ENCODE measurements at regions not wholly inside any gene's neighbourhood (a gene's known extent, or its start where the extent isn't known, plus 50 kb on each side); places are given as distances from the start of the nearest gene placed in this dataset.
A peak's percentile ranks its signal among the peaks of the same experiment; 100 is the strongest.

DNA sequence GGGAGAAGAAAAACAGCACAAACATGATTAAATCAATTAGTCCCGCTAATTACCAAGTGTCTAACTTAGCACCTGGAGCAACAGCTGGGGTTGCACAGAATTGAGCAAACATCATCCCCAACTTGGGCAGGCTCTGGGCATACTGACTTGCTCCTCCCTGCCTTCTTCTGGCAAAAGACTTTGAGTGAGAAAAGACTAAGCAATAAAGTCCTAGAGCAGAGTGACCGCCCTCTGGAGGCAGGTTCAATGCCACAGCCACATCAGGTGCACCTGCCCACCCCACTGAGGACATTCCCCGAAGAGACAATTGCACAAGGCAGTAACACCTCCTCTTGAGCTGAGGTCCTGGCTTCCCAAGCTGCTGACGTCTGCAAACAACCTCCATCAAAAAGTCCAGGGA is 358.3 kb downstream of the SOX9 start:
- DNase-seq: no peak

GRCh38 chr17:72481572-72481971 is 360.8 kb downstream of the SOX9 start:
- no peak for DNase-seq

DNA sequence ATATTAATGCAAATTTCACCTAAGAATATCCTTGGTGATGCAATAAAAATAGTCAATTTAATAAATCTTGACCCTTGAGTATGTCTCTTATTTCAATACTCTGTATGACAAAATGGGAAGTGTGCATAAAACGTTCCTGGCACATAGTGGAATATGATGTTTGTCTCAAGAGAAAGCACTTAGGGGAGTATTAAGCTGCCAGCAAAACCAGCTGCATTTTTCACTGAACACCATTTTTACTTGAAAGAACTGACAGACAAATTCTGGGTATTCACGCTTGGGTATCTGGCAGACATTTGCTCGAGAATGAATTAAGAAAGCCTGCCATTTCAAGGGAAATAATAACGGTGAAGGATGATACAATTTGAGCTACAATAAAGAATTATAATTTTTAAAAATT is 364.8 kb downstream of the SOX9 start:
- no peak for DNase-seq

- no peak for DNase-seq
Measured at GRCh38 chr17:72486806-72487205, 366.0 kb downstream of the SOX9 start.

- DNase-seq: no peak
Measured at GRCh38 chr17:72487731-72488494, 367.1 kb downstream of the SOX9 start.

DNA sequence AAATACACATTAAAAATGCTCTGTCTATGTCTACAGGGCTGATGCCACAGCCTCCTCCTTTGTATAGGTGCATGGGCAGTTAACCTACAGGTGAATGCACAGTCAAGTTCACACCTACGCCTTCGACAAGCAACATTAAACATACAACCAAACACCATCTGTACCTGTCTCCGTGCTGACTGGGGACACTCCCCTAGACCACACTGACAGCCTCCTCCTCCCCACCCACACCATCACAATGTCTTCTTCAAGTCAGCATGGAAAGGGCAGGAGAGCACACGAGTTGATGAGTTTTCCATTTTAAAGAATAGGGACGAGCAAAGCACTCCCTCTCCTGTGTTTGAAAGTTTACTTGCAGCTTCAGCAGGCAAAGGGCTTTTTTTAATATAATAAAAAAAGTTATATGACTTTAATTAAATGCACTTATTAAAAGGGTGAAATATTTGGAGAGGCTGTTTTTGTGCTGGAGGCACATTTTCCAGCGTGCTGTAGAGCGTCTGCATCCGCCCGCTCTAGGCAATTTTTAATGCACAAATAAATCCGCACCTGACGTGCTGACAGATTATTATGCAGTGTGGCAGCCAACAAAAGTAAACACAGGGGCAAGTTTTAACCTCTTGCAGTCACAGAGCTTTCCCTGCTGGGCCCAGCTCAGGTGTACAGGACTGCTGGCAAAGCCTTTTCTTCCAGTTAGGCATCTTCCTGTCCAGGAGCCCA is 367.9 kb downstream of the SOX9 start:
- DNase-seq: no peak

DNA sequence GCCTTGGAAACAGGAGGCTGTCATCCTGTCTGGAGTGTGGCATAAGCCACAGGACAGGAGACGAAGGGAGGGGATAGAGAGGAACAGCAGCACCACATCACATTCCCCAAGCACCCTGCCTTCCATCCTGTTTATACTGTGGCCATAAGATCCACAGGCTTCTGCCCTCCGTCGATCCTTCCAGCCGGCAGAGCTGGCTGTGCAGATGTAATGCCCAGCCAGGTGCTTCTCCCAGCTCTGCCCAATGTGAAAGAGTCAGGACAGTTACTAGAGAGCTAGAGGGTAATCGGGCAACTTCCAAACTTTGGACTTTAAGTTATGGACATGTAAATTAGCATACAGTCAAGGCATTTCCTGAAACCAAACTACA is 368.4 kb downstream of the SOX9 start:
- DNase-seq: no peak

DNA sequence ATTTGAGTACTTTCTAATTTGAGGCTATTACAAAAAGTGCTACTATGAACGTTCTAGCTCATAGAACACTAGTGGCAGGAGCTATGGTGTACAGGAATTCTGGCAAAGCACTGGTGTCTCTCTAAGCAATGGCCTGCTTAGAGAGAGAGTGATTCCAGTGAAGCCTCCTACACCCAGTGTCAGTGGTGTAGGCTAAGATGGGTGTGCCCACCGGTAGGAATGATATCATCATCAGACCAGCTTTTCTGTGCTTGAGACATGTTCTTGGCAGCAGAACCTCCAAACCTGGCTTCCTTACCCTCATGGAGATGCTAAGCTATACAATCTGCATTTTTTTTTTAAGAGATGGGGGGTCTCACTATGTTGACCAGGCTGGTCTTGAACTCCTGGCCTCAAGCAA is 370.3 kb downstream of the SOX9 start:
- DNase-seq: no peak

GRCh38 chr17:72492494-72492893 is 371.7 kb downstream of the SOX9 start:
- no peak for DNase-seq

DNA sequence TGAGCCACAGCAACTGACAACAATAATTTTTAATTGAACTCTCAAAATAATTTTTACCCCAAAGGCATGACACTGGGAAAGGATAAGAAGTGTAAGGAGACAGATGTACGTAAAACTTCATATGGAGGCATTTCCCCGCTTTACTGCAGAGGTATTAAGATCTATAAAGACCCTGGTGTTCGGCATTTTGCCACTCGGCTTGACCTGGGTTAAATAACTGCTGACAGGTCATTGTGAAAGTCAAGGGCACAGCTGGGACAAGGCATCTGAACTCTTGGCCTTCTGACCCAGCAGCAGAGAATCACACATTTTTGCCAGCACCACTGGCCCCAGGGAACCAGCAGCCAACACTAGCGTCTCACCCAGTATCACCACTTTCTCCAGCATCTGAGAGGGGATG is 372.1 kb downstream of the SOX9 start:
- DNase-seq: no peak

GRCh38 chr17:72494566-72494965 is 373.7 kb downstream of the SOX9 start:
- DNase-seq: no peak

DNA sequence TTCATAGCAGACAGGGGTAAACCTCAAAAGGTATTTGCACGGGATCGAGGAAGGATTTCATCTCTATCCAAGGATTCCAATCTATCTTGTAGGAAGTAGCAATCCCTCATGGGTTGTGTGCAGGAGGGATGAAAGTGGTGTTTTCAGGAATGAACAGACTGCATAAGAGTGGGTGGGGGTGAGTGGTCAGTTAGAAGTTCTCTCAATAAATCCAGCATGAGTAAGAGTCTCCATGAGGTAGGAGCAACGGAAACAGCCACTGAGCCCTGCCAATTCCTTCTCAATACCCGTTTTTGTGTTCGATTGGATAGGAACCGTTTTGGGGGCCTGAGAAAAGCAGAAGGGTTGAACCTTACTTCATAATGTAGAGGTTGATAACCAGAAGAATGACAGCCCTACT is 375.6 kb downstream of the SOX9 start:
- no peak for DNase-seq

DNA sequence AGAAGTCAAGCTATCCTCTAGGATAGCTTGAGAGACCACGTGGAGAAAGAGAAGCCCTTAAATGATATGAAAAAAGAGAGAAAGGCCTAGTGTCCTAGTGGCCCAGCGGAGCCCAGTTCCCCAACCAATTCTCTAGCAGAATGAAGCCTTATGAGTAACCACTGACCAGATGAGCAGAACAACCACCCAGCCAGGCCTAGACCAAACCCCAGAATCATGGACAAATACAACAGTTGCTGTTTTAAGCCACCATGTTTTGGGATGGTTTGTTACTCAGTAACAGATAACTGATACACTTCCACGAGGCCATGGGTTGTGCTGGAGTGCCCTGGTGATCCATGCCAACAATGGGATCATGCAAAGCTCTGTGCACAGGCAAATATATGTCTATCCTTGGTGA is 377.1 kb downstream of the SOX9 start:
- DNase-seq: no peak

- DNase-seq: peak; percentile 22
Measured at GRCh38 chr17:72498364-72499210, 377.8 kb downstream of the SOX9 start.

DNA sequence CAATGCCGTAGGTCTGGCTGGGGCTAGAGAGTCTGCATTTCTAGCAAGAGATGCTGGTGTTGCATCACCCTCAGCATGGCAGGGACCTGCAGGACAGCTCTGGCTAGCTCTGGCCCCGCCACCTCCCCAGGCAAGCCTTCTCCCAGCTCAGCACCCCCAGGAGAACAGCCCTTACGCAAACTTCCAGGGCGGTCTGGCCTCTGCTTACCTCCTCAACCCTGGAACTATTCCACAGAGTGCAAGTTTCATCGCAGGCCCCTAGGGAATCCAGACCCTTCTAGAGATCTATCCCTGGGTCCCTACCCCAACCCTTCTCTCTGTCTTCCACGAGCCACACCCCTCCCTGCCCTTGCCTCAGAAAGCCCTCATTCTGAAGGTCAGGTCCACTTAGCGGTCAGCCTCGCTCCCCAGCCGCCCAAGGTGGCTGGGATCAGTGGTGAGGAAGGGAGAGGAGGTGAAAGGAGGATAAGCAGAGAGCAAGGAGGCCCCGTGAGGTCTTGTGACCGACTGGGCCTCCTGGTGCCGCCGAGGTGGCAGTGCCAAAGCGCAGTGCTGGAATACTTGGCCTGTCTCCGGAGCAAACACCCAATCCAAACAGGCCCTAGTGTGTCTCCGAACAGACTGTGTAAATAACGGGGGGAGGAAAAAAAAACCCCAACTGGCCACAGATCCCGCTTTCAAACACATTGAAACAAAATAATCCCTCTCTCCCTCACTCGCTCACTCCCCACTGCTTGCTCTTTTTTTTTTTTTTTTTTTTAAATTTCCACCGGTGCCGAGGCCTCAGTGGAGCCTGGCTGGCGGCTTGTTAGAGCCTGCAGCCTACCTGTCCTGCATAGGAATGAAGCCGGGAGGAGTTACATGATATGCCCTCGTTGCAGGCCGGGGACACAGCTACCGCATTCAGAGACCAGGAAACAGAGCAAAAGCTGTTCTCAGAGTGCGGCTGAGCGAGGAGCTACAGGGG is 380.9 kb downstream of the SOX9 start:
- DNase-seq: no peak

- no peak for DNase-seq
Measured at GRCh38 chr17:72502371-72503341, 381.8 kb downstream of the SOX9 start.

GRCh38 chr17:72503556-72503955 is 382.7 kb downstream of the SOX9 start:
- no peak for DNase-seq

GRCh38 chr17:72504783-72505182 is 384.0 kb downstream of the SOX9 start:
- DNase-seq: no peak

DNA sequence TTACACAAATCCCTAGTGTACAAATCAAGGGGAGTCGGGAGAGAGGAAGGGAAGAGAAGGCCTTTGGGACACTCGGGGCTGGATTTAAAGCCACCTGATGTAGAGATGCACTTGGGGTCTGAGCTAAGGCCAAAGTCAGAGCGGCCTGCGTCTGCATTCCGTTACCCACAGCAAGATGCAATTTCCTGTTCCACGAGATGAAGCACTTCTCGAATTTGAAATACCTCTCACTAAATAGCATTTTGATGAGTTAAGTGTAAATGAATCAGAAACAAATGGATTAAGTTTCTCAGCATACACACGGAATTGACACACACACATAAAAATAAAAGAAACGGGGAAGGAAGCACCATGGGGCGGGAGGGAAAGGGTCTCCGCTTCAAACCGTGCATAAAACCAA is 386.0 kb downstream of the SOX9 start:
- no peak for DNase-seq

DNA sequence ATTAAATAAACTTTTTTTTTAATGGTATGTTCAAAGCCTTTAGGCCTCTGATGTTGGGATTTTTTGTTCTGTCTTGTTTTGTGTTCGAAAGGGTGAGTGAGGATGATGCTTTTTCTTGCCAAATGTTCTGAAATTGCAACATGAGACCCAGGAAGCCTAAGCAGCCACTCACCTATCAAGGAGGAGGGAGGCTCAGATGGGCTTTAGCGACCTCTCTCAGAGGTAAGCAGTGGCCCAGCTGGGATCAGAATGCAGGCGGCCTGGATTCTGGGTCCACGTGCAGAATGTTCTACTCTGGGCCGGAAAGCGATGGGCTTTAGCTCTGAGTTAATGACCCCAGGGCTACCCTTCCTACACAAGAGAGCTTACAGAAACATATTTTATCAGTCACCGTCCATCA is 386.6 kb downstream of the SOX9 start:
- no peak for DNase-seq

DNA sequence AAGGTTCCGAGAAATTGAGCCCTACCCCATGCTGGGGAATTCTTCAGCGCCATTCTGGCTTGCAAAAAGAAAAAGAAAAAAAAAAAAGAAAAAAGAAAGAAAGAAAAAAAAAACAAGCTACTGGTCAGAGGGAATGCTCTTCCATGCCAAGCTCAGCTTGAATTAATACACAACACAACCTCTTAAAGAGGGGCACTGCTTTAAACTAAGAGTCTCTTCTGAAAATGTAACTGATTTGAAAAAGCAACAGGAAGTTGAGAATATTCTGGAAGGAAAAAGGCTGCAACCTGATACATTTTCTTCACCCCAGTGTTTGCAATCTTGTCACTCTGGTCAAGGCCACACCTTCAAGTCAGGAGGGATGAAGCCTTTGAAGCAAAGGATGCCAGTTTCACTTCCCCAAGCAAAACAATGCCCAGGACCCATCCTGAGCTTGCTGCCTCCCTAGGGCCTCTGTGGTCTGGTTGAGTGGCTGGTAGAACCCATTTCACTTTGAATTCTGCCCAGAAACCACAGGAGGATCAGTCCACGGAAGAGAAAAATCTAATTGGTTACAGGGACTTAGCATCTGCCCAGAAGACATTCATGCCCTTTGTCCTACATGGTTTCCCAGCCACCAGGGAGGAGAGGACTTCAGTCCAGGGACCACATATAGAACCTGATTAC is 389.7 kb downstream of the SOX9 start:
- DNase-seq: peak; percentile 52

Data from DMS79 (cell line).